ENCODE measurements at regions not wholly inside any gene's neighbourhood (a gene's known extent, or its start where the extent isn't known, plus 50 kb on each side); places are given as distances from the start of the nearest gene placed in this dataset.
"Not testable (repeated sequence)": the region's sequence is repeated elsewhere in the genome, so short reads cannot be mapped to it uniquely, and the experiment has no call there.

DNA sequence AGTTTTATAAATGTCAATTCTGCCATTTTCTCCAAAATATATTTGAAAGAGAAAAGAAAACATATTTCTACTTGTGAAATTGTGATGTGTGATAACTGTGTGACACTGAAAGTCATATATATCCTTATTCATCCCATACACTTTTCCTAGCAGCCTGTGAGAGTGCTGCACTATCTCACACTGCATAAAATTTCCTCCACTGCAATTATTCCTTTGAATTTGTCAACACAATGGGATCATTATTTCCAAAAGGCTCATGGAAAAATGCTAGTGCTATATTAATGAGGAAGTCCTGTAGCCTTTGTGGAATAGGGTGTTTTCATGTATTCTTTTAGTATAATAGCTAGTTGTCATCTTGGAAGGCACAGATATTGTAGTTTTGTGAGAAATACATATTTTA lies 504.1 kb downstream of the RPL10L start:
- no peak for ATAC-seq
- intact Hi-C loops (cut with DNase I): no loop called here

DNA sequence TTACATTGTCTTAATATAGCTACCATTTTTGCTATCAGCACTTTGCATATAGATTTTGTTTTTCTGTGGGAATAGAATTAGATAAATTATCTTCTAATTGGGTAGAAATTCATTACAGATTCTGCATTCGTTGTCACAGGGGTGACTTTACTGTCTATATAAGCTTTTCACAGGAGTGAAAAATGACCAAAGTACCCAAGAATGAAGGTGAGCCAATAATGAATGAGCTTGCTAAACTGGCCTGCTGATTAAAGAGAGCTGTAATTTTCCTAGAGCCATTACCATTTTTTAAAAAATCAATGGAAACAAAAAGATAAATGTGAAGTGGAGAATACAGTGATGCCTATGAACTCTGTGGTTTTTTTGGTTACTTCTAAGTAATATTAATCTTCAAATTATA lies 504.6 kb downstream of the RPL10L start:
- no peak for DNase-seq (ENCODE audit: missing footprints)

More for the DNA sequence above, 504.1 kb downstream of the RPL10L start:
- no peak for DNase-seq (ENCODE audit: missing footprints)

DNA sequence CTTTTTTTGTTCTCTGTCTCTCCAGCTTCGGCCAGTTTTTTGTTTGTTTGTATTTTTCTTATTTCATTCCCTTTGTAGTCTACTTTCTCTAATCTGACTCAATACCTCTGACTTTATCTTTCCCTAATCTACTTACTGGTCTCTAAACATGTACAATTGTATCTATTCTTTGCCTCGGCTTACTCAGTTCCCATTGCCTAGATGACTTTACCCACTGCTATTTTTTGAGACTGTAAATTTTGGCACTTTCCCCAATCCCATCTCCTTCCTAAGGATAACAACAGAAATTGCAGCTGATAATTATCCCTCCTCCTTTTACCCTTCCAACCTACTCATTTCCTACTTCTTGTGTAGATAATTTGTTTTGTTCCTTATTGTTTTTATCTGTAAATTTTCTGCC lies 511.1 kb downstream of the RPL10L start:
- ATAC-seq (no peak), DNase-seq (ENCODE audit: missing footprints) (no peak)
- intact Hi-C loops (cut with DNase I): no loop called here

More for the DNA sequence above, 504.6 kb downstream of the RPL10L start:
- ATAC-seq: no peak
- intact Hi-C loops (cut with DNase I): no loop called here

DNA sequence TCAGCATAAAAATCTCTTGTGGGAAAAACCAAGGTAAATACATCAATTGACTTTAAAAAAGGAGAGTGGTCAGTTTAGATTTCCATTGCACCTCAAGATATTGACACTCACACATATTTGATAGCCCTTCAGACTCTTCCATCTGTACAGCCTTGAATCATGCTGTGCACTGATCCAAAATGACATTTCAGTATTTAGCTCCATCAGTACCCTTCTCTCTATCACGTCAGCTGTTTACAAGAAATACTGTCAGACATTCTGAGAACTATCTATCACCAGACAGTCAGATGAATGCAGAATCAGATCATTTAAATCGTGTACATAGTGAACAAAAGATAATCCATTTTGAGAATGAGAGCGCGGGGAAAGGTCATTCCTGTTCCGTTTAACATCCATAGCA lies 511.9 kb downstream of the RPL10L start:
- DNase-seq (ENCODE audit: missing footprints) (no peak), ATAC-seq (no peak)
- intact Hi-C loops (cut with DNase I): no loop called here

DNA sequence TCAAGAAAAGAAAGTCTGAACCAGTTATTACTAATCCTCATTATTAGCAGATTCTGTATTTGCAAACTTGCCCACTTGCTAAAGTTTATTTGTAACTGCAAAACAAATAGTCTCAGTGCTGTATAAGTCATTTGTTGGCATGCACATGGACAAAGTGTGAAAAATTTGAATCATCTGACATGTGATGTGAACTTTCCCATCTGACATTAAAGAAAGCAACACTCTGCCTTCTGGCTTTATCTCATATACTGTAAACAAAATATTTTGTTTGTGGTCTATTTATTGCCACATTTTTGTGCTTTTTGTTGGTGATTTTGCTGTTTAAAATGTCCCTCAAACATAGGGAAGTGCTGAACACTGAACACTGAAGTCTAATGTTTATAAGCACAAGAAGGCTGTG lies 513.8 kb downstream of the RPL10L start:
- intact Hi-C loops (cut with DNase I): no loop called here
- no peak for ATAC-seq
- no peak for DNase-seq (ENCODE audit: missing footprints)

DNA sequence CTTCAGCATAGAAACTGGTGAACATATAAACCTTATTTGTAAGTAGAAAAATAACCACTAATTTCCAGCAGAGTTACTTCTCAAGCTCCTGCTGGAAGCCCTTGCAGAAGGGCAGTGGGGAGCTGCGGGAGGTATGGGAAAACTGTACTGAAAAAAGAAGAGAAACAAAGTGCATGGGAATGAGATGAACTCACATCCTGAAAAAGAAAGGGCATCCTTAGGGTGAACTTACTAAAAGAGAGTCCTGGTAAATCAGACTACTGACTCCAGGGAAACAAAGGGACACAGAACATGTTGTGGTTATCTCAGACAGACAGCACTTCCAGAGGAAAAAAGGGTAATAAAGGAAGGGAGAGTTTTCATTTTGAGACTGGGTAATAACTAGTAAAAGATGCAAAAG lies 515.1 kb downstream of the RPL10L start:
- intact Hi-C loops (cut with DNase I): no loop called here
- ATAC-seq (no peak), DNase-seq (ENCODE audit: missing footprints) (no peak)

DNA sequence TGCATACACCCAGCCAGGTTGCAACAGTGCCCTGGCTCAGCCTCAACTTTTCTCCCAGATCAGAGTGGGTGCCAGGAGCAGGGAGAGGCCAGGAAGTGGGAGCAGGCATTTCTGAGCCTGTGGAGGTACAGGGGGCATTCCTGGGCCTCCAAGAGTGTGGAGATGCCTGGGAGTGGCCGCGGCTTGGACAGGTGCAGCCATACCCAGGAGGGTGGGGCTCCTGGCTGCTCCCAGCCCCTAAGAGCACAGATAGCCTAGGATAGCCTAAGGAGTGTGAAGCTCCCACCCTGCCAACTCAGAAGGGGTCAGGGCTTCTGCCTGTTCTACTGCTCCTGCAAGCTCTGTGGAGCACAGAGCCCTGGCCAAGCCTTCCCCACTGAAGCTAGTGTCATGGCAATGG lies 543.4 kb downstream of the RPL10L start:
- no peak for ATAC-seq
- DNase-seq (ENCODE audit: missing footprints): peak; percentile 46
- intact Hi-C loops (cut with DNase I): no loop called here

DNA sequence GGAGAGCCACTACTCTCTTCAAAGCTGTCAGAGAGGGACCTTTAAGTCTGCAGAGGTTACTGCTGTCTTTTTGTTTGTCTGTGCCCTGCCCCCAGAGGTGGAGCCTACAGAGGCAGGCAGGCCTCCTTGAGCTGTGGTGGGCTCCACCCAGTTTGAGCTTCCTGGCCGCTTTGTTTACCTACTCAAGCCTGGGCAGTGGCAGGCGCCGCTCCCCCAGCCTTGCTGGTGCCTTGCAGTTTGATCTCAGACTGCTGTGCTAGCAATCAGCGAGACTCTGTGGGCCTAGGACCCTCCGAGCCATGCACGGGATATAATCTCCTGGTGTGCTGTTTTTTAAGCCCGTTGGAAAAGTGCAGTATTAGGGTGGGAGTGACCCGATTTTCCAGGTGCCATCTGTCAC lies 550.7 kb downstream of the RPL10L start:
- ATAC-seq; DNase-seq (ENCODE audit: missing footprints); intact Hi-C loops (cut with DNase I): not testable (repeated sequence)

DNA sequence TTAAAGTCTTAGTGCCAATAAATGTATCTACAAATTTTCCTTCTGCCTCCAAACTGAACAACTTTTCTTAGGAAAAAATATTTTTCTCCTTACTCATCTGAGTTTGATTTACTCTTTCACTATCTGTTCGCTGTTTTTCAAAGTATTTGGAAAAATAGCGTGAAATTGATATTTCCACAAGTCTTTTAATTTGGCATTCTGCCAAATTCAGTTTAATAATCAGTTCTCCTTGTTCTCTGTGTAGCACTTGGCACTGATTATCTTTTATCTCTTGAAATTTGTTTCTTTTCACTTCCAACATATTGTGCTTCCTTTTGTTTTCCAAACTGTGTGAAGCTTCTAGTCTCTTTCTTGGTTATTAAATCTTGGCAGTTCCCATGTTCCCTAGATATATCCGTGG lies 559.8 kb downstream of the RPL10L start:
- ATAC-seq (no peak), DNase-seq (ENCODE audit: missing footprints) (no peak)
- intact Hi-C loops (cut with DNase I): no loop called here

DNA sequence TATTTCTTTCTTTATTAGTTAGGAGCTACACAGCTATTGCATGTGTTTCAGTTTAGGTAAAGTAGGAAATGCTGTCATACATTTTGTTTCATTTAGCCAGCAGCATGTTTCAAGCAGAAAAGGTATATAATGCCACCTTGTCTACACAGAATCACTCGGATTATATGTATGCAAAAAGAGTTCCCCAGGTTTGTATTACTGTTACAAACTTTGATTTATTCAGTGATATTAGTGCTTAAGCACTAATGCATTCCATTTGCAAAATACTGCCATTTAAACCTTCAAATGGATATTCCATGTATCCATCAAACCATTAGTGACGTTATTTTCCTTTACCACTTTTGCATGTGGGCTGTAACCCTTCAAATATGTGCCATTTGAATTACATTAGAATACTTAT lies 564.0 kb downstream of the RPL10L start:
- intact Hi-C loops (cut with DNase I): no loop called here
- ATAC-seq (no peak), DNase-seq (ENCODE audit: missing footprints) (no peak)

DNA sequence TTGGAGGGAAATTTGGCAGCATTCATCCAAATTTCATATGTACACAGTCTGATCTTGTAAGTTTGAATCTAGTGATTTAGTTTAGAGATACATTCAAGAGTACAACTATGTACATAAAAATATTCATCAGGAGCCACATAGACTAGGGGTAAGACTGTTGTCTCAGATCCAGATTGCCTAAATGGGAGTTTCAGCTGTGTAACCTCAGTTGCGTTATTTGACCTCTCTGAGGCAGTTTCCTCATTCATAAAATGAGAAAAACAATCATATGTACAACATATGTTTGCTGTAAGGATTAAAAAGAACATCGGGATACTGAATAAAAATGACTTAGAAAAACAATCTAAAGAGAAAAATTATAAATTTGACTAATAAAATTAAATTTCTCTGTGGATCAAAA lies 577.5 kb downstream of the RPL10L start:
- ATAC-seq (no peak), DNase-seq (ENCODE audit: missing footprints) (no peak)
- intact Hi-C loops (cut with DNase I): no loop called here

DNA sequence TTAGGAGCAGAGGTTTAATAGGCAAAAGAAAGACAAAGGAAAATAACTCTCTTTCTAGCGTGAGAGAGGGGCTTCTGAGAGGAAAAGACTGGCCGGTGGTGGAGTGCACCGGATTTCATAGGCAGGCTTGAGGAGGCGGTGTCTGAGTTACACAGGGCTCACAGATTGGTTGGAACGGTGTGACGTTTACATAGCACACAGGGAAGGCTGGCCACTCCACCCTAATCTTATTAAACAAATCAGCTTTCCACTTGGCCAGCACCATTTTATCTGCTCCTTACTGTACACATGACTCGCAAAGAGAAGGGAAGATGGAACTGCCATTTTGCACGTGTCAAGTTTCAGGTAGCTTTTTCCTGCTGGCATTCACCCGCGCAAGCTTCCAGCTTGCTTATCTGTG lies 587.7 kb downstream of the RPL10L start:
- intact Hi-C loops (cut with DNase I): no loop called here
- ATAC-seq (no peak), DNase-seq (ENCODE audit: missing footprints) (peak; percentile 33)

DNA sequence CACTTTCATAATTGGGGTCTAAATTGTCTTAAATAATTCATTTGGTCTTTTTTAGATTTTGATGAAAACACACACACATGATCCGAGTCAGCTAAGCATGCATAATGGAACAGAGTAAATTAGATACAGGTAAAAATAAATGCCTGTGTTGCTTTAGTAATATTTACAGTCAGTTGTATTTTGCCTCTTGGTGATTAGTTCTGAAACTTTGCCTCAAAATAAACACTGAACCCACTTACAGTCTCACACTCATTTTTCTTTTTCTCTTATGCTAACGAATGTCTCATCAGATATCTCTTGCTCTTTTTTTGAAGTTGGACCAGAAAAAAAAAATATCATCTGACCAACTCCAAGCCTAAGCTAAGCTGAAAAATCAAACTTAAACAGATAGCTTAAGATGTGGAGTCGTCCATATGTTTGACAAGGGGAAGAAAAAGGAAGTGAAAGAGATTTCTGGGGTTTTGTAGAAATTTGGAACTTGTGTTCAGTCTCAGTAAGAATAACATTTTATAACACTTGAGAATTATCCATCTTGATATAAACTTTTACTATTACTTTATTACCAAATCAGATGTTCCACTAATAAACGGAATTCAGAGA lies 592.5 kb downstream of the RPL10L start:
- intact Hi-C loops (cut with DNase I): no loop called here

DNA sequence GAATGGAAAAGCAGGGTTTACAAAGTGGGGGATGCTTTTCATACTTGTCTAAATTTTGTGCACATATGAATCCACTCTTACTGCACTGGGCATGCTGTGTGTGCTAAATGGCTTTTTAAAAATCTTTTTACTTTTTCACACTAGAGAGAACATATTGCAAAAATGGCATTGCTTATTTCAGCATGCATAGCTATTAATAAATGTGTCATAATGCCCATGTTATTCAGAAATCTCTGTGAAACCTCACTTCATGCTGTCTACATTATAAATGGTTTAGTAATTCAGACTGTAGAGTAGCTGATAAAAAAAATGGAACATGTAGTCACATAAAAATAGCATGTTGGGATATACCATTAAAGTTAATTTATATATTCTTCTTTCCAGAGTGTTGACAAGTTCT lies 593.8 kb downstream of the RPL10L start:
- ATAC-seq (no peak), DNase-seq (ENCODE audit: missing footprints) (no peak)
- intact Hi-C loops (cut with DNase I): no loop called here

More for the DNA sequence above, 592.5 kb downstream of the RPL10L start:
- no peak for DNase-seq (ENCODE audit: missing footprints)
- no peak for ATAC-seq

DNA sequence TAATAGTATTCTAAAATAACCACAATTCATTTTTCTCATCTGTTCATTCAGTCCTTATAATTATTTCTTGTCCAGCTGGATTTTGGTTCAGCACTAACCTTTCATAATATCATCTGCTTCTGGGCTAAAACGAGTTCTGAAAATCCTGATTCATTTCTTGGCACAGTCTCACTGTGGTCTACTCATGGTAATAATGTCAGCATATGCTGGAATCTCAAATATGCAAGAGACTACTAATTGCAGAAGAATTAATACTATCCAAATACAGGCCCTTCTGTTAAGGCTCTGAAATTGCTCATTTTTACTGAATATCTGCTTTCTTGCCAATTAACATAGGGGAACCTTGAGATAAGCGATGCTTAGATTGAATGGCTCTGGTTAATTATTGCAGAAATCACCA lies 597.1 kb downstream of the RPL10L start:
- ATAC-seq (no peak), DNase-seq (ENCODE audit: missing footprints) (no peak)
- intact Hi-C loops (cut with DNase I): no loop called here

DNA sequence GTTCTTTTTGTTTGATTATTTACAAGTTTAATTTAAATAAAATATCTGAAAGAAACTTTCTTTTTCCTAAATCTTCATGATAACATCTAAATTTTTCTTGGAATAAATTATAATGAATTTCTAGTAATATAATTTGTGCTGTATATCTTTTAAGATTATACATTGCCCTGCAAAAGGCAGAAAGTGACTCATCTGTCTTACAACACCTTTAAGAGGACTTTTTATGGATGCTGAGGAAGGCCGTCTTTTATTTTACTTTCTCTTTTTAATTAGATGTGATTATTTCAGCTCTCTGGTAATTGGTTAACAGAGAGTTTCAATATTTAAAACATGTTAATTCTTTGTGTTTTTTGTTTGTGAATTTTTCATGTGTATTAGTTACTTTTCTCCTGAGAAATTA lies 598.4 kb downstream of the RPL10L start:
- DNase-seq (ENCODE audit: missing footprints) (no peak), ATAC-seq (no peak)
- intact Hi-C loops (cut with DNase I): no loop called here

DNA sequence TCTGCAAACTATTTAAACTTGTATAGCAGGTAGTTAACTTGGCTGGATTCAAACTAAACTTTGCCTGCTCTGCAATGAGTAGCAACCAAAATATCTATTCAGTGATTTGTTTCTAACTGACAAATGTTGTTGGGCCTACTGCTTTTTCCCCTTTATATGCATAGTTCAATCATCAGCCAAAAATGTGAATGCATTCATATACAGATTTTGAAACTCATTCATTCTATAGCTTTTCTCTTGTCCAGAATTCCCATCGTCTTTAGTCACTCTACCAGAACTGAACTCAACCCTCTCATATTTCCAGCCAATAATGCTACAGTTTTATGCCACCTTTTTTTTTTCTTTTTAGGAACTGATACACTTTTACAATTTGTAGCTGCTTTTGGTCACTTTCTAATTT lies 599.8 kb downstream of the RPL10L start:
- ATAC-seq (no peak), DNase-seq (ENCODE audit: missing footprints) (no peak)
- intact Hi-C loops (cut with DNase I): no loop called here

DNA sequence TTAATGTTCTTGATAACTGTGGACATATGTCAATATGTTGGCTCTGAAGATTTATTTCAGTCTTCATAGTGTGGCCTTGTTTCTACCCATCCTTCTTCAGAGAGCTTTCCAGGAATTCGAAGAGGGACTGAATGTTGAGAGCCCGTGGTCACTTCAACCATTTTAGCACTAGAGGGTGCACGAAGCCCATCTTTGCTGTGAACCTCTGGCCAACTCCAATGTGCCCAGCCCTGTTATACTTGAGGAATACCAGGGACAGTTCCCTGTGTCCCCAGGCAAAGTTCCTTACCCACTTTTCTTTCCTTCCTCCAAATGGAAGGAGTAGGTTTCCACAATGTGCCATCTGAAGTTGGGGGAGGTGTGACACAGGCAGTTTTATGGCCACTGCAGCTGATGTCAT lies 603.5 kb downstream of the RPL10L start:
- DNase-seq (ENCODE audit: missing footprints) (no peak), ATAC-seq (no peak)
- intact Hi-C loops (cut with DNase I): no loop called here

DNA sequence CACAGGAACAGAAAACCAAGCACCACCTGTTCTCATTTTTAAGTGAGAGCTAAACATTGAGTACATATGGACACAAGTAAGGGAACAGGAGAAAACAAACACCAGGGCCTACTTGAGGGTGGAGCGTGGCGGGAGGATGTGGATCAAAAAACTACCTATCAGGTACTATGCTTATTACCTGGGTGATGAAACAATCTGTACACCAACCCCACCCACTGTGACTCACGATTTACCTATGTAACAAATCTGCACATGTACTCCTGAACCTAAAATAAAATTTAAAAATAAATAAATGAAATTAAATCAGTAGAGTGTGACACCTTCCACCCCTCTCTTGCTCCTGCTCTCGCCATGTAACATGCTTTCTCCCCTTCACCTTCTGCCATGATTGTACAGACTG lies 615.5 kb downstream of the RPL10L start:
- intact Hi-C loops (cut with DNase I): no loop called here
- DNase-seq (ENCODE audit: missing footprints) (no peak), ATAC-seq (no peak)

DNA sequence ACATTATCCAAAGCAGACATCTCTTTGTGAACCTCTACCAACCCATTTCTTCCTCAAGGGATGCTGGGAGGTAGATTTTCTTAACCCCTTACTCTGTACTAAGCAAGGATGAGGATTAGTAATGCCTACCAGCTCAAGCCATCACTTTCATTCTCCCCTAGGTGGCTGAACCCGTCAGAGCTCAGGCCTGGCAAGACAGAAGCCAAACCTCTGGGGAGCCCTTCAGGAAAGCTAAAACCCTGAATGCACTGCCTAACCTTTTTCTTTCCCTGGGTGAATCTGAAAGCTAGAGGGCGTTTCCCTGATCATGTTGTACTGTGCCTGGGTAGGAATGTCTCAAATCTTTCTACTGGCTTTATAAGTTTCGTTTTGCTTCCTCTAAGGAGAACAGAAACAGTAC lies 617.3 kb downstream of the RPL10L start:
- no peak for ATAC-seq
- intact Hi-C loops (cut with DNase I): no loop called here
- no peak for DNase-seq (ENCODE audit: missing footprints)

DNA sequence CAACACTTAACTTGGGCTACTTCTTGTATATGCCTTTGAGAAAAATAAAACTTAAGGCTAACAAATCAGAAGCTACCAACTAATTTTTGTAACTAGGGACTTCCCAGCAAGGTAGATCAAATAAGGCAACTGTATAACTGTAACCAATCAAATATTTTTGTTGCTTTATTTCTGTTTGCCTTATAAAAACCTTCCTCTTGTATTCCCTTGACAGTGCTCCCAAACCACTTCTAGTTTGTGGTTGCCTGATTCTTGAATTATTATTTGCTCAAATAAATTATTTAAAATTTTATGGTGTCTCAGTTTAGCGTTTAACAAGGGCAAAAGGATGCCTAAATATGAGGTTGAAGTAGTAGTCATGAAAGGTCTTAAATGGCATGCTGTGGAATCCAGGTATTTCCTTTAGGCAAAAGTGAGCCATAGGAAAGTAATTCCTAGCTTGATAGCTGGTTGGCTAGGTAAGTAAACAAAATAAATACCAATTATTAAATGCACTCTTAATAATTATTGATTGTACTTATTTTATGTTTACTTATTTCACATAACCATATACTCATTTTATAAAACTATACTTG lies 632.6 kb downstream of the RPL10L start:
- DNase-seq (ENCODE audit: missing footprints) (no peak), ATAC-seq (no peak)
- intact Hi-C loops (cut with DNase I): no loop called here

All from Right ventricle myocardium inferior (tissue), 1 donor.